Upper lobe of left lung (tissue), 4 donors: ENCODE measurements at regions not wholly inside any gene's neighbourhood (a gene's known extent, or its start where the extent isn't known, plus 50 kb on each side); places are given as distances from the start of the nearest gene placed in this dataset.

Experiments used
- EP300 ChIP-seq, 4 donors: sonication (generic); formaldehyde crosslinking; IDR thresholded peaks; one replicate each; pipeline ENCODE4 v1.5.1; 2017; ENCODE audit warnings: antibody characterized with exemption in 4 of 4, control low read depth in 2 of 4
- POLR2A ChIP-seq, 4 donors: fragments of 450-650 bp; IDR thresholded peaks; one replicate each; pipeline ENCODE4 v1.5.1; 2016 to 2017; ENCODE audit warnings: antibody characterized with exemption in 4 of 4, mild to moderate bottlenecking in 2 of 4
- POLR2AphosphoS5 ChIP-seq, 2 donors: sonication (generic); formaldehyde crosslinking; IDR thresholded peaks; one replicate each; pipeline ENCODE4 v1.5.1; 2017; ENCODE audit warnings: antibody characterized with exemption in 2 of 2

GRCh38 chr1:22239378-22239777 is 96.5 kb upstream of the WNT4 start:
- TF ChIP-seq POLR2AphosphoS5 (IDR thresholded peaks at IDR 0.05): no peak
- TF ChIP-seq POLR2A (IDR thresholded peaks at IDR 0.05): no peak
- no peak for TF ChIP-seq EP300 (IDR thresholded peaks at IDR 0.05)
